HG02852 (cell line): ENCODE measurements at regions not wholly inside any gene's neighbourhood (a gene's known extent, or its start where the extent isn't known, plus 50 kb on each side); places are given as distances from the start of the nearest gene placed in this dataset.
"Not testable (repeated sequence)": the region's sequence is repeated elsewhere in the genome, so short reads cannot be mapped to it uniquely, and the experiment has no call there.

Source experiments
- ATAC-seq: cut with Tn5 transposase; IDR thresholded peaks from one replicate; pipeline ENCODE4 v1.9.1; 2021; ENCODE audit warnings: mild to moderate bottlenecking, moderate library complexity; ENCODE audit not compliant: unreplicated experiment

DNA sequence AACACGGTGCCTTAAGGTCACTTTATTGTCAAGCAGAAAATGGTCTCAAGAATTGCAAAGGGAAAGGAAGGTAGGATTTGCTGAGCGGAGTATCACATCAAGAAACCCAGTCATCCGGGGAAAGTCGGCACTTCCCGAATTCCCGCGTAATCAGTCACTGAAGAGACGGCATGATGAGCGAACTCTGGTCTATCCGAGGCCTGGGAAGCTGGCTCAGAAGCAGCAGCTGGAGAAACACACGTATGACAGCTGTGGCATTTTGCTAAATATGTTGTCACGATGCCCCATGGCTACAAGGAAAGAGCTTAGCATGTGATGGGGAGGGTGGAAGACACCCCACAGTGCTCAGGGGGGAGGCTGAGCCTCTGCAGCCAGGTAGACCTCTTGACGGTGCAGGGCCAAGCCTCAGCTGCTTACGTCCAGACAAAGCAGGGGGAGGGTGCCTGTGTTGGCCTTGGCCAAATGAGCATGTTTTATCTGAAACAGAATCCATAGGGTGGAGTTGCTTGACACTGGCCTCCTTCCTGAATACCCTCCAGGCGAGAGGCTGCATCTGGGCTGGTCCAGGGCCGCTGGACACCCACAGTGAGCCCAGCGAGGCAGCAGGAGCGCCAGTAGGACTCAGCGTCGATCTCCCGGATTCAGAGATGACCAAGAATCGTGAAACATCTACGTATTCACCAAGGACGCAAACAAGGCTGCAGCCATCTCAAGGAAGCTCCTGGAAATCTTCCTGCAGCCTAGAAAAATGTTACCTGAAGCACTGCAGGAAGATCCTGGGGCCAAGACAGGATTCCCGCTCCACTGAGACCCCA, 118.8 kb upstream of the AFDN start:
- no peak for ATAC-seq

- ATAC-seq: no peak
Observed at GRCh38 chr6:167708501-167709094, 118.1 kb upstream of the AFDN start.

DNA sequence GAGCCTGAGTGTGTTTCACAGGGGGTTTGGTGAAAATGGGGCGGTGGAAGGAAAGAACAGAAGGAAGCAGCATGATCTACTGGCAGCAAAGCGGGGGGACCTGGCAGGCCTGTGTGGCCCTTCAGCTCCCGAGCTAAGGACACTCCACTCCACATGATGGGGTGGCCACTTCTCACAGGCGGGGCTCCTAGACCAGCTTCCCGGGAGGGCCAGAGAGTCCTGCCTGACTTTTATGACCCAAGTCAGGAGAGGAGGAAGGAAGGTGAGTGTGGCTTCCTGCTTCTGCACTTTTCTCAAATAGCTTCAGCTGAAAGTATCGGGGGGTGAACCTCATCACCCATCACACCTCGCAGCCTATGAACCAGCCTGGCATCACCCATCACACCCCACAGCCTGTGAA, 117.5 kb upstream of the AFDN start:
- no peak for ATAC-seq

GRCh38 chr6:167709776-167710336, 116.9 kb upstream of the AFDN start:
- ATAC-seq: not testable (repeated sequence)

GRCh38 chr6:167710363-167710920, 116.3 kb upstream of the AFDN start:
- ATAC-seq: no peak

- no peak for ATAC-seq
Observed at GRCh38 chr6:167711211-167711610, 115.5 kb upstream of the AFDN start.

- no peak for ATAC-seq
Observed at GRCh38 chr6:167711768-167712730, 114.7 kb upstream of the AFDN start.

- ATAC-seq: no peak
Observed at GRCh38 chr6:167712731-167713475, 113.8 kb upstream of the AFDN start.

- ATAC-seq: no peak
Observed at GRCh38 chr6:167714152-167714551, 112.6 kb upstream of the AFDN start.

DNA sequence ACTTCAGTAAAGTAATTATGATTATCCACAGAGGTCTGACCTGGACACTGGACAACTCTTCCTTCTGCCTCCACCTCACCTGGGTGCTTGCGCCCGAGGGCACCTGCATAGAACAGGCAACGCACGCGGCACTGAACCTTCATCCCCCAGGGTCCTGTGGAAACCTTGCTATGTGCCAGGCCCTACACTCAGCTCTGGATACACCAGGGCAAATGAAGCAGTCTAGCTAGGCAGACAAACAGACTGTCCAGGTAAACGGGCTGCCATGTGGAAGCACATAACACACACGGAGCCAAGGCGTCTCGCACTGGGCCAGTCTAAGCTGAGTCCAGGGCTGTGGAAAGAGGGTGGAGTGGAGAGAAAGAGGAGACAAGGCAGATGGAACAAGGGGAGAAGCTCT, 109.3 kb upstream of the AFDN start:
- ATAC-seq: no peak

DNA sequence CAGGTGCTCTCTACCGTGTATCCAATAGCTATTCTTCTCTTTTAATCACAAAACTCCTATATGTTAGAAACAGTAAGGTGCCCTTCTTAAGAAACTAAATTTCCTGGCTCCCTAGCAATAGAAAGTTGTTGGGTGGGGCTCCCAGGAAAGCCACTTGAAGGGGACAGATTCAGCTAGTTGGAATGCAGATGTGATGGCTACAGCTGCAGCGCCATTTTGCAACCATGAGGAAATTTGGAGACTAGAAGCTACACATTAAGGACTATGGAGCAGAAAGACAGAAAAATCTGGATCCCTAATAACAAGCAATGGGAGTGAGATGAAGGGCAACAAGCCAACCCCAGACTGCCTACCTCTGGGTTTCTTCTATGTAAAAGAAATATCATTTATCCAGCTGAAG, 108.8 kb upstream of the AFDN start:
- no peak for ATAC-seq

- ATAC-seq: no peak
Observed at GRCh38 chr6:167719920-167720319, 106.8 kb upstream of the AFDN start.

DNA sequence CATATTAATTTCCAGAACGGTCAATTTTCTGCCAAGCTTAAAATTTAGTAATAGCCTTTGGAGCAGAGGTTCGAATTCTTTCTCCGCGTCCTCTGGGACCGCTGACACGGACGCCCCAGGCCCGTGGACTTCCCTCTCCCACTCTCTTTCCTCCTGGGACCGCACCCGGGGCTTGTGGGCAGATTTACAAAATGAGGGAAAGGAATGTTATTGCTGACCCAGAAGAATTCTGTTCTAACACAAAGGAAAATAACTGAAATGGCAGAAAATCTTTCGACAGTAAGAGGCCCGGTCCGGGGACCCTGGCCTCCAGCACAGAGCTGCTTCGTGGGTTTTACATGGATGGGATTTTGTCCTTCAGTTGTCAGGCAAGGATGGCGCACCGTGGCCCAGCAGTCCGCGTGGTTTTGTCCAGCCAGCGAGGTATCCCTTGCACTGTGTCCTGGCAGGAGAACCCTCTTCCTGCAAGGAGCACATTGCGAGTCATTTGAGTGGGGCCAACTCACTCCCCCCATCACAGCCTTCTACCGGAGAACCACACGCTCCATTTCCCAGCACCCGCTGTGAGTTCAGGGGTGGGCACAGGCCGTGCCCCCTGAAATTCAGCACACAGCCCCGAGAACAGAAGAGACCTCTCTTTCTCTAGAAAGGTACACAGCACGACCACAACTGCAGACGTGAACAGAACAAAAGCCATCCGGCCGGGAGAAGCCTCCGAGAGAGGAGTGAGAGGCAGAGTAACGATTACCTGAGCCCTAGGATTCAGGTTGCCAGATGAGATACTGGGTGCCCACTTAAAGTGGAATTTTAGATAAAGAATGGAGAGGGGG, 106.0 kb upstream of the AFDN start:
- ATAC-seq: no peak

DNA sequence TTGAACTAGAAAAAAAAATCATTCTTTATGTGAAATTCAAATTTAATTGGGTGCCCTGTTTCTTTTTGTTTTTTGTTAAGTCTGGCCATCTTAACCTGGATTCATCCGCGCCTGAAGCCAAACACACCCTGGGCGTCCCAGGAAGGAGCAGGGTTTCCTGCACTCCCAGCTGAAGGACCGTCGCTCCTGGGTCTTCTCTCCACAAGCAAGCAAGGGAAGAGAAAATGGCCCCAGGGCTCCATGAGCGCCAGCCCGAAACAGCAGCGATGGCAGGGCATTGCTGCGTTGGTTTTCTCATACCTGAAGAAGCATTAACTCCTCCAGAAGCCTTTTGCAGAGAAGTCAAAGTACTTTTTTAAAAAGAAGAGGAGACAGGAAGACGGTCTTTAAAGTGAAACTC, 105.4 kb upstream of the AFDN start:
- no peak for ATAC-seq

DNA sequence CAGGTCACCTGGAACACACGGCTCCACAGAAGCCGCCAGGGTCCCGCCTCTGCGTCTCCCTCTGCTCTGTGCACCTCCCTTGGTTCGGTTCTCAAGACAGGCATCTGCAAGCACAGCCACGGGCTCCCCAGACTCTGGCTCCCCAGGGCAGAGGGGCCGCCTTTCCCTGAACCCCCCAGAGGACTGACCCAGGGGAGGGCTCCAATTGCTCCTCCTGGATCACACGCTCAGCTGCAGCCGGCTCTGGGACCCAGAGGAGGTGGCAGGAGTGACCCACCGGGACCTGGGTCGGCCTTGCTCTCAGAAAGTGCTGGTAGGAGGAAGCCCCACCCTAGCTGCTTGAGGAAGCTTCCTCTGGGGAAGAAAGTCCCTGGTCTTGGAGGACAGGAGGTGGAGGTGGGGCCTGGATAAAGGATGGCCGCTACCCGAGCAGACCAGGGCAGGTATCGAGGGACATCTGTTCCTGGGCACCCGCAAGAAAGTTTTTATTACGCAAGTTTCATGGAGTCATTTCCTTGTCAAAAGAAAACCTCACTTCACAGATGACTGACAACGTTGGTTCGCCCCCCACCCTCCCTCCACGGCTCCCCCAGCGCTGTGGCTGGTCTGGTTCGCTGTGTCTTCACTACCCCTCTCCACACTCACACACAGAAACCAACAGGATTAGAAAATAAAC, 103.9 kb upstream of the AFDN start:
- ATAC-seq: no peak

GRCh38 chr6:167726043-167726621, 100.6 kb upstream of the AFDN start:
- no peak for ATAC-seq

- ATAC-seq: no peak
Observed at GRCh38 chr6:167730441-167730840, 96.3 kb upstream of the AFDN start.

GRCh38 chr6:167731216-167731615, 95.5 kb upstream of the AFDN start:
- no peak for ATAC-seq
